Memory B cell (primary cell): ENCODE measurements at regions not wholly inside any gene's neighbourhood (a gene's known extent, or its start where the extent isn't known, plus 50 kb on each side); places are given as distances from the start of the nearest gene placed in this dataset.

Source experiments
- ATAC-seq: fragments of 150-1000 bp; cut with Tn5 transposase; 2 replicates; pipeline ENCODE4 v1.10.0; 2021; ENCODE audit warnings: low read depth, mild to moderate bottlenecking, moderate library complexity
- DNase-seq, 2 donors: peaks; one replicate each; pipeline ENCODE4 v3.0.0; 2022; ENCODE audit warnings: low spot score in 2 of 2
- H3K27ac Mint-ChIP-seq: one replicate; pipeline ENCODE4 v1.8.0; 2022; ENCODE audit warnings: mild to moderate bottlenecking, moderate library complexity, mixed read lengths
- H3K27me3 Mint-ChIP-seq: one replicate; pipeline ENCODE4 v1.8.0; 2022; ENCODE audit warnings: mixed read lengths
- H3K36me3 Mint-ChIP-seq: one replicate; pipeline ENCODE4 v1.8.0; 2022; ENCODE audit warnings: mild to moderate bottlenecking, mixed read lengths
- H3K4me1 Mint-ChIP-seq: one replicate; pipeline ENCODE4 v1.8.0; 2022; ENCODE audit warnings: mixed read lengths
- H3K4me3 Mint-ChIP-seq: one replicate; pipeline ENCODE4 v1.8.0; 2022; ENCODE audit warnings: mild to moderate bottlenecking, moderate library complexity, mixed read lengths
- H3K9me3 Mint-ChIP-seq: one replicate; pipeline ENCODE4 v1.8.0; 2022; ENCODE audit warnings: mixed read lengths

- DNase-seq (no peak), ATAC-seq (peak; percentile 10)
- Mint-ChIP-seq H3K9me3 (no peaks in the 10 kb centered on the region), H3K4me3 (peak overlapping the region; percentile 79), H3K36me3 (no peaks in the 10 kb centered on the region), H3K27ac (peak overlapping the region; percentile 83), H3K4me1 (peaks cover 35% of the 10 kb centered on the region), H3K27me3 (no peaks in the 10 kb centered on the region)
Observed at GRCh38 chr18:79624356-79625170, 55.0 kb upstream of the CTDP1 start.

DNA sequence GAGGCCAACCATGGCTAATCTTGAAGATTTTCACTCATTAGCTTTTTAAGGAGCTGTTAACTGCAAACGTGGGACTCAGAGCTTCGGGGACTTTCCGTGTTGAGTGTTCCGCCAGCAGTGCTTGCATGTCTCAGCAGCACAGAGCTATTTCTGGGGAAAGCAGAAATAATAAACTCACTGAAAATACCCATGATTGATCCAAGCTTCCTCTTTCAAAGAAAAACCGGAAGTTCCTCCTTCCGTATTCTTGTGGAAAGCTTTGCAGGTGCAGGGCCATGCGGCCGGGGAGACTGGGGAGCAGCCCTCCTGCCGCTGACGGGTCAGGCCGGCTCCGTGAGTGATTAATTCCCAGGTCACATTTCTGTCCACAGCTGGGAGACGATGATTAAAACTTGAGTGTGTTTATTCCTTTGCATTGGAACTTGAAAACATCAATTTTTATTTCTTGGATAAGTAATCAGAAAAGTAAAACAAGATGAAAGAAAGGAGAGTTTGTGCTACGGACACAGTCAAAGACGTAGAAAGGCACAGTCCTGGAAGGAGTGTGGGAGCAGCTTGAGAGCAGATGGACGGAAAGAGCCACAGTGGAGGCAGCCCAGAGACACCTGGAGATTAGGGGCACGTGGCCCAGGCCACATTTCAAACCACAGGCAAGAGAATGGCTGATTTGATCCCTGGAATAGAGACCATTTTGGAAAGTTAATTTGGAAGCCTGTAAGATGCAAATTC is 54.2 kb upstream of the CTDP1 start:
- Mint-ChIP-seq H3K27me3 (no peaks in the 10 kb centered on the region), H3K27ac (peak overlapping the region; percentile 83), H3K36me3 (no peaks in the 10 kb centered on the region), H3K9me3 (no peaks in the 10 kb centered on the region), H3K4me3 (peak overlapping the region; percentile 79), H3K4me1 (peaks cover 35% of the 10 kb centered on the region)
- DNase-seq (peak; percentile 29 to 47), ATAC-seq (peak; percentile 95)

DNA sequence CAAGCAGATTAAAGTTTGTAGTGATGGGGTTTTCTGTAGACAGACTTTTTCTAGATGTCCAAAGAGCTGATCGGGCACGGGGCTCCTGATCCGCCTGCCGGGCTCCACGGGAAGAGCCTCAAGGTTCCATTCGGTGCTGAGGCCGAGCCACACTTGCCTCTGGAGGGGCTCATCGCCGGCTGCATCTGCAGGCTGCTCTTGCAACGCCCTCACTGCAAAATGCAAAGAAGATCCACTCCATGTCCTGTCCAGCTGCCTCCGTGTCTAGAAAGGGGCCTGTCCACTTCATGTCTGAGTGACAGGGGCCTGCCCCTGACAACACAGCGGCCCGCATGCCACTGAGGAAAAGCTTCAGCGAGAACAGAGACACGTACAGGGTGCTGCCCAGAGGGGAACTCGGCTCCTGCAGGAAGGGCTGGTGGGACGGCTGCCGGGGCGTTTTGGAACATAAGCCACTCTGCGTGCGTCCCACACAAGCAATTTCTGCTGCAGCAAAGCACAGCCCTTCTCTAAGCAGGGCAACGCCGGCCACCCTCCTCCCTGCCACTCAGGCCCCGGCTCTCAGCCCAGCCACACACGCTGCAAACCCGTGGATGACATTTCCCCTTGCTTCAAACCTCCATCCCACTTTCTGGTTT is 53.6 kb upstream of the CTDP1 start:
- ATAC-seq, result no peak
- no peak for DNase-seq
- Mint-ChIP-seq H3K4me1 (peaks cover 38% of the 10 kb centered on the region), H3K27ac (peak overlapping the region; percentile 83), H3K36me3 (no peaks in the 10 kb centered on the region), H3K27me3 (no peaks in the 10 kb centered on the region), H3K4me3 (peak overlapping the region; percentile 79), H3K9me3 (peaks cover 2% of the 10 kb centered on the region)

DNA sequence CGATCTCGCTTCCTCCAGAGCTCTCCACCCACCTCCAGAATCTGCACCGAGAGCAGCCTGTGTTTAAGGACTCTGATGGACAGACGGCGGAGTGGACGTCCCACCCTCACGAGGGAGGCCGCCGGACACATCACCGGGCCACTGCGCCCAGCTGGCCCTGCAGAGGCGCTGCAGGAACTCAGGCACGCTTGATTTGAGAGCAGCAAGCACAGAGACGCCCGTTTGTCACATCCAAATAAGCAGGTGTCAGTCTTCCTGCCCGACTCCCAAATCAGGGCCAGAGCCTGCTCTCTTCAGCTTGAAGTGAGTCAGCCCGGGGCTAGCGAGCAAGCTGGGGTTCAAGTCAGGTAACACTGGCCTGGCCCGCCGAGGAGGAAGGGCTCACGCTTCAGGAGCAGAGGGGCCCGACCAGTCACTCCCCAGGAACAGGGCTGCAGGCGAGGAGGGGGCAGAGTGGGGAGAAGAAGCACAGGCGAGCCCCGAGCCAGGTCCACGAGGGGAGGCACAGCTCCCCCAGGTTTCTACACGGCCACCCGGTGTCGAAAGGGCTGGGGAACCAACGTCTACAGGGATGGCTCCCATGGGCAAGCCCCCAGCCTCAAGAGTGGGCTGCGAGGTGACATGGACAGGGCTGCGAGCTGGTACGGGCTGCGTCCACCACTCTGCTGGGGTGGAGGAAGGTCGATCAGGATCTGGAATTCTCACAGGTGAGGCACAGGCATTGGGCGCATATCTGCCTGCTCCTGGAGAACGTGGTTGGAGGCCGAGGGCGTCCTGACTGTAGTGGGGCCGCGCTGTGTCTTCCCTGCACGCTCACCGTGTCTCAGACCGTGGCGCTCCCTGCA is 52.5 kb upstream of the CTDP1 start:
- Mint-ChIP-seq H3K9me3 (peaks cover 2% of the 10 kb centered on the region), H3K36me3 (no peaks in the 10 kb centered on the region), H3K4me3 (peak overlapping the region; percentile 73), H3K27me3 (no peaks in the 10 kb centered on the region), H3K27ac (no peak overlapping the region), H3K4me1 (peaks cover 43% of the 10 kb centered on the region)
- ATAC-seq (no peak), DNase-seq (no peak)

- no peaks in the 10 kb centered on the region for H3K27me3 Mint-ChIP-seq
- no peak overlapping the region for H3K4me3 Mint-ChIP-seq
- ATAC-seq (no peak), DNase-seq (no peak)
- H3K9me3 Mint-ChIP-seq, result peaks cover 2% of the 10 kb centered on the region
- H3K4me1 Mint-ChIP-seq, result peaks cover 45% of the 10 kb centered on the region
- H3K36me3 Mint-ChIP-seq, result no peaks in the 10 kb centered on the region
- no peak overlapping the region for H3K27ac Mint-ChIP-seq
Observed at GRCh38 chr18:79627750-79628294, 51.8 kb upstream of the CTDP1 start.

DNA sequence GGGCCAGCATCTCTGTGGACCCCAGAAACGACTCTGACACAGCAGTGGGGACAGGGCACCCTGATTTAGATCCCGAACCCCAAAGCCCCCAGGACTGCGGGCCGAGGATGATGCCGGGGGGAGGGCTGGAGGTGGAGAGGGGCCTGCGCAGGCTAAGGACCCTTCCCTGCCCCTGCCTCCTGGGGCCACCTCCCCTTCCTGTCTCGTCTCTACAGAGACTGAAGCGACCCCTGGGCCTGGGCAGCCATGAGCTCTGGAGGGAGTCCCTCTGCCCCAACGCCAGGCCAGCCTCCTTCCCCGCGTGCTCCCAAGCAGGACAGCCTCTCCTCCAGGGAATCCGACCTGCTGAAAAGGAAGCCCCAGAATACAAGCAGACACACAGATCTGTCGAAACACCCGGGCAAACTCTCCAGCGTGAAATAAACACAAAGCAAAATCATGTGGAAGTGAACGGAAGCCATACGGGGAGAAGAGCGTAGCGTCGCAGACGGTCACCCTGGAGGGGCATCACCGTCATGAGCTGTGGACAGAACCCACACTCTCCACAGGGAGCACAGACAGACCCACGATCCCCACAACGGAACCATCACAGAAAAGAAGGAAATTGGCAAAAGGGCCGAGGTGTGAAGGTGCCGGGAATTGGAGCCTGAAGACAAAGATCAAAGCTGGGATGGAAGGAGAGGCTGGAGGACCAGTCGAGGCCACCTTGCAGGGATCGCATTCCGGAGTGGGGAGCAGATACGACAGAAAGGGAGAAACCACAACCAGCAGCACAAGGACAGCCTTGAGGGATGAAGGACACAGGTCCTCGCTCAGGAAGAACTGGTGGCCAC is 51.0 kb upstream of the CTDP1 start:
- Mint-ChIP-seq H3K36me3 (no peaks in the 10 kb centered on the region), H3K27ac (no peak overlapping the region), H3K4me1 (peaks cover 42% of the 10 kb centered on the region), H3K4me3 (no peak overlapping the region), H3K9me3 (peaks cover 6% of the 10 kb centered on the region), H3K27me3 (no peaks in the 10 kb centered on the region)
- ATAC-seq, result no peak
- no peak for DNase-seq

DNA sequence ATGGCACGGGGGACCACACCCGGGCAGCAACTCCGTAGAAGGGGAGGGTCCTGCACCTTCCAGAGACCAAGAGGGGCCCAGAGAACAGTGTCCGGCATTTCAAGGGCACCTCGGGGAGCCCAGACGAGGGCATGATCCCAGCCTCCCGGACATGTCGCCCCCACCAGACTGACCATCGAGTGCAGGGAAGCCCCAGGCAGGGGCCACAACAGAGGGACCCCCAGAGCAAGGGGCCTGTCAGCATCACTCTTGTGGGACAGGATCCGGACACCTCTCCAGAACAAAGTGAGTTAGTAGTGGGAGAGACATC is 50.4 kb upstream of the CTDP1 start:
- ATAC-seq (no peak), DNase-seq (no peak)
- H3K4me1 Mint-ChIP-seq, result peaks cover 41% of the 10 kb centered on the region
- H3K9me3 Mint-ChIP-seq, result peaks cover 10% of the 10 kb centered on the region
- no peaks in the 10 kb centered on the region for H3K36me3 Mint-ChIP-seq
- no peak overlapping the region for H3K27ac Mint-ChIP-seq
- no peak overlapping the region for H3K4me3 Mint-ChIP-seq
- no peaks in the 10 kb centered on the region for H3K27me3 Mint-ChIP-seq

GRCh38 chr18:79629606-79630005 is 50.0 kb upstream of the CTDP1 start:
- Mint-ChIP-seq H3K36me3 (no peaks in the 10 kb centered on the region), H3K4me1 (peaks cover 38% of the 10 kb centered on the region), H3K4me3 (no peak overlapping the region), H3K27ac (no peak overlapping the region), H3K9me3 (peaks cover 10% of the 10 kb centered on the region), H3K27me3 (no peaks in the 10 kb centered on the region)
- no peak for DNase-seq
- ATAC-seq, result no peak
